ENCODE measurements at regions not wholly inside any gene's neighbourhood (a gene's known extent, or its start where the extent isn't known, plus 50 kb on each side); places are given as distances from the start of the nearest gene placed in this dataset.
A peak's percentile ranks its signal among the peaks of the same experiment; 100 is the strongest.

DNA sequence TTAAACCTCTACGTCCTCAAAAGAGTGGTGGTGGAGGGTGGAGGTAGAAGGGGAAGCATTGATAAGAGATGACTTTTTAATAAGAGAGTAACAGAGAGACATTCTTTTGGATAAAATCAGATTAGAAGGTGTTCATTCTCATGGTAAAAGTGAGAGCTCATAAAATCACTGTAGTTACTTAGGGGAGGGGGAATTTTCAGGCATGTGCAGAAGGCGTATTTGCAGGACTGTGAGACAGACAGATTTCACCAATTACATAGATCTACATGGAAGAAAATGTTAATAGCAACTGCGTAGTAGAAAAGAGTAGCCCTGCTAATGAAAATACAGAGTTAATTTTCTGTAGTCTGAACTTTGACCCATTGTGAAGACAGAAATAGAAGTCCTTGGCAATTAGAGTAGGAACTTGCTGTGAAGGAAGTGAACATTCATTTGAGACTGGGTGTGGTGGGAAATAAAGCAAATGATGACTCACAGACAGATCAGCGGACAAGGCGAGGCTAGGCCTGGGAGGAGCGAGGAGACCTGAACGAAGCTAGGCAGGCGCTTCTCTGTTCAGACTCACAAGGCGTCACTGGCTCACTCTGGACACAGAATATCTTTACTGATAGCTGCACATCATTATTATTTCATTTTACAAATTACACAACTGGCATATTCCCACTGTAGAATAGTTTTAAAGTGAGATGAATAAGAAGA is 57.2 kb upstream of the FAM9C start:
- no peaks in the 10 kb centered on the region for H3K36me3 ChIP-seq
- H3K9me3 ChIP-seq, result no peaks in the 10 kb centered on the region
- intact Hi-C loops (cut with DNase I), result no loop called here
- TF ChIP-seq, protein P1, sequence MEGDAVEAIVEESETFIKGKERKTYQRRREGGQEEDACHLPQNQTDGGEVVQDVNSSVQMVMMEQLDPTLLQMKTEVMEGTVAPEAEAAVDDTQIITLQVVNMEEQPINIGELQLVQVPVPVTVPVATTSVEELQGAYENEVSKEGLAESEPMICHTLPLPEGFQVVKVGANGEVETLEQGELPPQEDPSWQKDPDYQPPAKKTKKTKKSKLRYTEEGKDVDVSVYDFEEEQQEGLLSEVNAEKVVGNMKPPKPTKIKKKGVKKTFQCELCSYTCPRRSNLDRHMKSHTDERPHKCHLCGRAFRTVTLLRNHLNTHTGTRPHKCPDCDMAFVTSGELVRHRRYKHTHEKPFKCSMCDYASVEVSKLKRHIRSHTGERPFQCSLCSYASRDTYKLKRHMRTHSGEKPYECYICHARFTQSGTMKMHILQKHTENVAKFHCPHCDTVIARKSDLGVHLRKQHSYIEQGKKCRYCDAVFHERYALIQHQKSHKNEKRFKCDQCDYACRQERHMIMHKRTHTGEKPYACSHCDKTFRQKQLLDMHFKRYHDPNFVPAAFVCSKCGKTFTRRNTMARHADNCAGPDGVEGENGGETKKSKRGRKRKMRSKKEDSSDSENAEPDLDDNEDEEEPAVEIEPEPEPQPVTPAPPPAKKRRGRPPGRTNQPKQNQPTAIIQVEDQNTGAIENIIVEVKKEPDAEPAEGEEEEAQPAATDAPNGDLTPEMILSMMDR (IDR thresholded peaks at IDR 0.05), result no peak
- ATAC-seq (peak; percentile 96), DNase-seq (peak; percentile 71)
- no peaks in the 10 kb centered on the region for H3K27me3 ChIP-seq
- no peak overlapping the region for H3K4me3 ChIP-seq
- peaks cover 26% of the 10 kb centered on the region for H3K4me1 ChIP-seq
- peak overlapping the region; percentile 72 for H3K27ac ChIP-seq

DNA sequence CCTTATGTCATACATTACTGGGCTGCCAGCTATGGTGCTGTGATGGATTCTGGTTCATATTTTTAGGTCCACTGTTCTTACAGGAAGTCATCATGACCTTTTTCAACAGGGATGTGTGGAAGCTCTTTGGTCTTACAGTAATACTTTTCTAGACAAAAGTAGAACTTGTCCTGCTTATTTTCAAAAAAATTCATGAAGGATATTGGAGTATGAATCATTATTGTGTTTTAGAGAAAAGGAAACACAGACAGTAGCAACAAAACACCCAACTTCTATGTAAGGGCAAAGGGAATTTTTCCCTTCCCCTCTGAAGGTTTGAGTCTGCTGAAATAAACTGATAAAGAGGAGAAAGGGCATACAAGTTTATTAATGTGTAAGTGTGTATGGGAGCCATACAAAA is 54.7 kb upstream of the FAM9C start:
- Histone ChIP-seq H3K4me3 (no peak overlapping the region), H3K4me1 (peaks cover 26% of the 10 kb centered on the region), H3K9me3 (no peaks in the 10 kb centered on the region), H3K36me3 (no peaks in the 10 kb centered on the region), H3K27ac (peak overlapping the region; percentile 51), H3K27me3 (no peaks in the 10 kb centered on the region)
- DNase-seq (no peak), ATAC-seq (no peak)
- intact Hi-C loops (cut with DNase I), result no loop called here
- TF ChIP-seq, protein P1 (IDR thresholded peaks at IDR 0.05), result no peak

DNA sequence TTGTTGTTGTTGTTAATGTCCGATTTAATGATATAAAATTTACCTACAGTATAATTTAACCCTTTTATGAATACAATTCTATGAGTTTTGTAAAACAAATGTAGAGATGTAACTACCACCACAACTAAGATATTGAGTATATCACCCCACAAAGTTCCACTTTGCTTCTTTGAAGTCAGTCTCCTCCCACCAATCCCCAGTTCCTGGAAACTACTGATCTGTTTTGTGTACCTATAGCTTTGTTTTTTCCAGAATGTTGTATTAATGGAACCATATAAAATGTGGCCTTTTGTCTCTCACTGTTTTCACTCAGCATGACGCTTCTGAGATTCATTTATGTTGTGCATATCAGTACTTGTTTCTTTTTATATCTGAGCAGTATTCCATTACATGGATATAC is 52.3 kb upstream of the FAM9C start:
- intact Hi-C loops (cut with DNase I), result no loop called here
- no peak overlapping the region for H3K27ac ChIP-seq
- peaks cover 24% of the 10 kb centered on the region for H3K4me1 ChIP-seq

DNA sequence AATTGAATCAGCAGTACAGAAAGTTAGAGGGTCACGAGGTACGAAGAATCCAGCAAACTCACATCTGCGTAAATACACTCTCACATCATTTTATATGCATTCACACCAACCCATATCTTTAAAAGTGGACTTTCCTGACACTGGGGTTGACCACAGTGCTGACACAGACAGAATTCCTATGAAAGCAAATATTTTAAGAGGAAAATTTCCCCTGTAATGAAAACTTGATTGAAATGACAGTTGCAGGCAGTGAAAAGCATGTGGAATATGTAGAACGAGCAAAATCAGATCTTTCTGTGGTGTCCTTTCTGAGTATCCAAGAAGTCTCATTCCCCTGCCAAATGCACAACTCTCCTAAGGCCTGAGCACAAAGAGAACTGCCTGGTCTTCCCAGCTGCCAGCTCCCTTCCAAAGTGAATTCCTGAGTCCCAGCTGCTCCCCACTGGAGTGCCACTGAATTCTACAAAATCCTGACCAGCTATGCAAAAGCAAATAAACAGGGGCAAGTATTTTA is 50.5 kb upstream of the FAM9C start:
- Histone ChIP-seq H3K4me1 (peaks cover 25% of the 10 kb centered on the region), H3K27ac (peak overlapping the region; percentile 36), H3K9me3 (no peaks in the 10 kb centered on the region), H3K4me3 (no peak overlapping the region), H3K36me3 (no peaks in the 10 kb centered on the region), H3K27me3 (no peaks in the 10 kb centered on the region)
- ATAC-seq (no peak), DNase-seq (no peak)
- TF ChIP-seq, protein P1 (IDR thresholded peaks at IDR 0.05), result no peak
- intact Hi-C loops (cut with DNase I), result no loop called here

More for the DNA sequence above, 52.3 kb upstream of the FAM9C start:
- no peak for DNase-seq
- ATAC-seq, result no peak
- Histone ChIP-seq H3K4me3 (no peak overlapping the region), H3K36me3 (no peaks in the 10 kb centered on the region), H3K27me3 (no peaks in the 10 kb centered on the region), H3K9me3 (no peaks in the 10 kb centered on the region)
- TF ChIP-seq, protein P1 (IDR thresholded peaks at IDR 0.05), result no peak

DNA sequence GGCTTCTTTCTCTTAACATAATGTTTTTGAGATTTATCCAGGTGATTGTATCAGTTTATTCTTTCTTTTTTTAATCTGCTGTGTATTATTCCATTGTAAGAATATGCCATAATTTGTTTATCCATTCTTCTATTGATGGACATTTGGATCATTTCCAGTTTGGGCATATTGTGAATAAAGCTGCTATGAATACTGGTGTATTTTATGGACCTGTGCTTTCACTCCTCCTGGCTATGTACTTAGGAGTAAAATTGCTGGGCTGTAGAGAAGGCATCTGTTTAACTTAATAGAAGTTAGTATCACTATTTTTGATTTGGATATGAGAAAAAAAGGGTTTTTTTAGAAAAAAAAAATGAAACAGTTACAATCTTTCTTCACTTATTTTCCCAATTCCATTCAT is 50.0 kb upstream of the FAM9C start:
- H3K27ac ChIP-seq, result peak overlapping the region; percentile 36
- H3K9me3 ChIP-seq, result no peaks in the 10 kb centered on the region
- peaks cover 22% of the 10 kb centered on the region for H3K4me1 ChIP-seq
- ATAC-seq (no peak), DNase-seq (no peak)
- intact Hi-C loops (cut with DNase I), result no loop called here
- no peaks in the 10 kb centered on the region for H3K36me3 ChIP-seq
- no peaks in the 10 kb centered on the region for H3K27me3 ChIP-seq
- no peak overlapping the region for H3K4me3 ChIP-seq
- TF ChIP-seq, protein P1 (IDR thresholded peaks at IDR 0.05), result no peak
